Thoracic aorta (tissue), 2 donors: ENCODE measurements at regions not wholly inside any gene's neighbourhood (a gene's known extent, or its start where the extent isn't known, plus 50 kb on each side); places are given as distances from the start of the nearest gene placed in this dataset.

Experiments used
- ATAC-seq: fragments of 150-250 bp; one replicate; pipeline ENCODE4 v1.8.0; 2017; ENCODE audit warnings: low read depth; ENCODE audit not compliant: insufficient number of reproducible peaks, low FRiP score
- DNase-seq: peaks from one replicate; pipeline ENCODE4 v3.0.0-alpha.2; 2020; ENCODE audit warnings: low spot score
- H3K27ac ChIP-seq, 2 donors: fragments of 200-600 bp; sonication (generic); 1 replicate in 1 of 2; 2 replicates in 1 of 2; pipeline ENCODE4 v1.5.1; 2016; ENCODE audit warnings: mild to moderate bottlenecking in 2 of 2, moderate library complexity in 2 of 2
- H3K27me3 ChIP-seq: fragments of 200-600 bp; sonication (generic); replicated peaks from 2 replicates; pipeline ENCODE4 v1.6.0; 2016; ENCODE audit warnings: mild to moderate bottlenecking; ENCODE audit not compliant: insufficient read depth
- H3K36me3 ChIP-seq: fragments of 200-600 bp; sonication (generic); one replicate; pipeline ENCODE4 v1.5.1; 2016
- H3K4me1 ChIP-seq, 2 donors: fragments of 200-600 bp; sonication (generic); 1 replicate in 1 of 2; 2 replicates in 1 of 2; pipeline versions ENCODE4 v1.5.1 to v1.6.0; 2016; ENCODE audit warnings: low read depth in 2 of 2, mild to moderate bottlenecking in 1 of 2; ENCODE audit not compliant: control insufficient read depth in 1 of 2
- H3K4me3 ChIP-seq: fragments of 200-600 bp; sonication (generic); 2 replicates; pipeline ENCODE4 v1.5.1; 2016; ENCODE audit warnings: mild to moderate bottlenecking
- H3K9me3 ChIP-seq: fragments of 200-600 bp; sonication (generic); 2 replicates; pipeline ENCODE4 v1.5.1; 2016
- TF ChIP-seq, protein P1 (sequence below): fragments of 200-600 bp; sonication (generic); IDR thresholded peaks from one replicate; pipeline ENCODE4 v1.5.1; 2019; ENCODE audit warnings: antibody characterized with exemption

DNA sequence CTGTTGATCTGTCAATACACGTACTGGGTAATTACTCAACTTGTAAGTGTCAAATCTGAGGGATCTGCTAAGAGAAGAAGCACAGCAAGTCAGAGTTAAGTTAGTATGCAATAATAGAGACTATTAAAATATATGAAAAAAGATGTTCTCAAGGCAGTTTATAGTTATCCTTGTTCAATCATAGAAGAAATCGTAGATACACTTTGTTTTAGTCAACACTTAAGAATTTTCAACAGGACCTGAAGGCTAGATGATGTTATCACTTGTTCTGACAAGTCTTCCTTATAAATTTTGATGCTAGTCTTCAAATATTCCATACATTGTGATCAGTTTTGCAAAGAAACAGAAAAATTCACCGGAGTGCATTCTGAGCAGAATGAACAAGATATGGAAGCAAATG lies 91.1 kb upstream of the KCNQ5 start:
- ATAC-seq = no peak
- DNase-seq = no peak
- no peak overlapping the region for H3K27ac ChIP-seq
- TF ChIP-seq, protein P1, sequence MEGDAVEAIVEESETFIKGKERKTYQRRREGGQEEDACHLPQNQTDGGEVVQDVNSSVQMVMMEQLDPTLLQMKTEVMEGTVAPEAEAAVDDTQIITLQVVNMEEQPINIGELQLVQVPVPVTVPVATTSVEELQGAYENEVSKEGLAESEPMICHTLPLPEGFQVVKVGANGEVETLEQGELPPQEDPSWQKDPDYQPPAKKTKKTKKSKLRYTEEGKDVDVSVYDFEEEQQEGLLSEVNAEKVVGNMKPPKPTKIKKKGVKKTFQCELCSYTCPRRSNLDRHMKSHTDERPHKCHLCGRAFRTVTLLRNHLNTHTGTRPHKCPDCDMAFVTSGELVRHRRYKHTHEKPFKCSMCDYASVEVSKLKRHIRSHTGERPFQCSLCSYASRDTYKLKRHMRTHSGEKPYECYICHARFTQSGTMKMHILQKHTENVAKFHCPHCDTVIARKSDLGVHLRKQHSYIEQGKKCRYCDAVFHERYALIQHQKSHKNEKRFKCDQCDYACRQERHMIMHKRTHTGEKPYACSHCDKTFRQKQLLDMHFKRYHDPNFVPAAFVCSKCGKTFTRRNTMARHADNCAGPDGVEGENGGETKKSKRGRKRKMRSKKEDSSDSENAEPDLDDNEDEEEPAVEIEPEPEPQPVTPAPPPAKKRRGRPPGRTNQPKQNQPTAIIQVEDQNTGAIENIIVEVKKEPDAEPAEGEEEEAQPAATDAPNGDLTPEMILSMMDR = no peak
- no peaks in the 10 kb centered on the region for H3K4me1 ChIP-seq
- H3K4me3 ChIP-seq = no peak overlapping the region
- H3K9me3 ChIP-seq = no peaks in the 10 kb centered on the region
- no peaks in the 10 kb centered on the region for H3K27me3 ChIP-seq
- H3K36me3 ChIP-seq = no peaks in the 10 kb centered on the region

DNA sequence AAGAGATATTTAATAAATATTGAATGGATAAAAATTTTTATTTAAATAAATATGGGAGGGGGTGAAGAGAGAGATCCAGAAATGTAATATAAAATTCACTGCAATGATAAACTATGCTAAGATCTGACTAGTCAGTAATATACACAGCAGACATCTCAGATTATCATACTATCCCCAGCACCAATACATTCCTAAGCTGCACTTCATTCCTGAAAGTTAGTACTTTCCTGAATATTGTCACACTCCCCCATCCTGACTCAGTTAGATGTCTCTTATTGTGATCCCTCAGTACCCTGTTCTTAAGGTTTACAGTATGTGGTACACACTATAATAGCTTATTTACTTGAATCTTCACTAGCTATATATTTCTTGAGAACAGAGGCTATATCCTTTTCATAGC lies 88.3 kb upstream of the KCNQ5 start:
- no peaks in the 10 kb centered on the region for H3K9me3 ChIP-seq
- no peak overlapping the region for H3K27ac ChIP-seq
- H3K27me3 ChIP-seq = no peaks in the 10 kb centered on the region
- DNase-seq (no peak), ATAC-seq (no peak)
- no peak overlapping the region for H3K4me3 ChIP-seq
- H3K36me3 ChIP-seq = no peaks in the 10 kb centered on the region
- TF ChIP-seq, protein P1 = no peak
- H3K4me1 ChIP-seq = no peaks in the 10 kb centered on the region

DNA sequence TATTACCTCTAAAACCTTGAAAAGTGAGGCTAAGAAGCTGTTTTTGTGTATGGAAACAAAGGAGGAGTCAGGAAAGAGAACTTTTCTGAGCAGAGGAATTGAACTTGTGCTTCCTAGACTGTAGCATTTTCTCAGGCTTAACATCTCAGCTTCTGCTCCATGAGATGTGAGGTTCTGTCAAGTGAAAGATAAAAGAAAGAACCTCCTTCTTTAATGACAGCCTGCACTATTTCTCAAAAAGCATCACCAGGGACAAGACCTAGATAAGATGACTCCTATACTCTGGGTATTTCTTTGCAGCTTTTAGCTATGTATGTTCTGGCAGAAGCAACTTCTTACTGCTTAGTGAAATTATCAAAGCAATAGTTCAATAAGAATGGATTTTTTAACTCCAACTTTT lies 87.6 kb upstream of the KCNQ5 start:
- ATAC-seq = no peak

DNA sequence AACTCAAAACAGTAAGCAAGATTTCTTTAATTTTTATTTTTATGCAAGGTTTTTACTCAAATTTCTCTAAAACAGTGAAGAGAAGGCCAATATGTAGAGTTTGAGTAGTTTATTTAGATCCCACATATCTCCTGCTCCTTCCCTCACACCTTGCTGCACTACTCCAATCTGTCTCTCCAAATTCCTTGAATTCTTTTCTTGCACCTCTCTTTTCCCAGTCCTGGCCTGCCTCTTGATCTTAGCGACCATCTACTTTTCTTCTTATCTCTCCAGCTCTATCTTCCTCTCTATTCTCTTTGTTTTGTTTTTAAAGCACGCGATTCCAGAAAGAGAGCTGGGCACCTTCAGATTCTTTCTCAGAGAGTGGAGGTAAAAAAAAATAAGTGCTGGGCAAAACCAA lies 86.7 kb upstream of the KCNQ5 start:
- Histone ChIP-seq H3K4me3 (no peak overlapping the region), H3K9me3 (peaks cover 3% of the 10 kb centered on the region), H3K36me3 (no peaks in the 10 kb centered on the region), H3K4me1 (no peaks in the 10 kb centered on the region), H3K27me3 (no peaks in the 10 kb centered on the region), H3K27ac (no peak overlapping the region)
- DNase-seq = no peak
- TF ChIP-seq, protein P1 = no peak
- no peak for ATAC-seq

More for the DNA sequence above, 87.6 kb upstream of the KCNQ5 start:
- no peaks in the 10 kb centered on the region for H3K27me3 ChIP-seq
- TF ChIP-seq, protein P1 = no peak
- no peaks in the 10 kb centered on the region for H3K9me3 ChIP-seq
- no peak for DNase-seq
- no peaks in the 10 kb centered on the region for H3K4me1 ChIP-seq
- H3K4me3 ChIP-seq = no peak overlapping the region
- no peaks in the 10 kb centered on the region for H3K36me3 ChIP-seq
- H3K27ac ChIP-seq = no peak overlapping the region

DNA sequence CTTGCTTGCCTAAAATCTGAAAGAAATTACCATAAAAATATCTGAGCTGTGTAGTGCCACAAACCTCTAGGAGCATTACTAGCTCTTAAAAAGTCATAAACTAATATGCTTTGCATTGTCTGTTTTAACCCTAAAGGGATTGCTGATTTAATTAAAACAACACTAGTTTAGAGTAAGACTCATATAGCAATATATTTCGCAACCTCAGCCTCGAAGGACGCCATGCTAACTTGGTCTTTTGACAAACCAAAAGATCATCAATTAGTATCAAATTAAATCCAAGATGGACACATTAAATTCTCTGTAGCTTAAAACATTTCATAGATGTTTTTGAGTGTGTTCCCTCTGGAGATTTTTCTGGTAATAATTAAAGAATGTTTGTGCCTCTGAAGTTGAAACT lies 74.8 kb upstream of the KCNQ5 start:
- H3K4me1 ChIP-seq = no peaks in the 10 kb centered on the region
- H3K4me3 ChIP-seq = no peak overlapping the region
- no peaks in the 10 kb centered on the region for H3K36me3 ChIP-seq
- H3K27ac ChIP-seq = no peak overlapping the region
- H3K27me3 ChIP-seq = no peaks in the 10 kb centered on the region
- H3K9me3 ChIP-seq = no peaks in the 10 kb centered on the region
- no peak for DNase-seq
- no peak for ATAC-seq
- TF ChIP-seq, protein P1 = no peak
